NCI-H82 treated with DMSO at 0.1 percent for 48 hours (cell line): ENCODE measurements at regions not wholly inside any gene's neighbourhood (a gene's known extent, or its start where the extent isn't known, plus 50 kb on each side); places are given as distances from the start of the nearest gene placed in this dataset.

Source experiments
- DNase-seq: peaks from one replicate; lab custom pipeline; 2025; ENCODE audit not compliant: unreplicated experiment; lab: John Stamatoyannopoulos, UW

DNA sequence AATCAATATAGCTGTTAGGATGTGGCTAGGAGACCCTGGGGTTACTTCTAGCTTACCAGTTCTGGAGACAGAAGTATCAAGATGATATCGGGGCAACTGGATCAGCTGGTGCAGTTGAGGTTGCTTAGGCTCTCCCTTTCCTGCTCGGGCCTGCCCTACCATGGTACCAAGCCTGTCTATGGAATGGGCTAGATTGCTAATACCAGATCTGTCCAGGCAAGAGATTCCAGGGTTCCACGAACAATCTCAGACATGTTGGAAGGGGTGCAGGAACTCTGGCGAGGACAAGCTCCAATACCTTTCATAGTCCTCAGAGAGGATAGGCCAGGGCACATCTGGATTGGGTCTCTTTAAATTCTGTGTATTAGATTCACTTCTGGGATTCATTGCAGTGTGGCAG is 53.8 kb downstream of the ADM start:
- no peak for DNase-seq

DNA sequence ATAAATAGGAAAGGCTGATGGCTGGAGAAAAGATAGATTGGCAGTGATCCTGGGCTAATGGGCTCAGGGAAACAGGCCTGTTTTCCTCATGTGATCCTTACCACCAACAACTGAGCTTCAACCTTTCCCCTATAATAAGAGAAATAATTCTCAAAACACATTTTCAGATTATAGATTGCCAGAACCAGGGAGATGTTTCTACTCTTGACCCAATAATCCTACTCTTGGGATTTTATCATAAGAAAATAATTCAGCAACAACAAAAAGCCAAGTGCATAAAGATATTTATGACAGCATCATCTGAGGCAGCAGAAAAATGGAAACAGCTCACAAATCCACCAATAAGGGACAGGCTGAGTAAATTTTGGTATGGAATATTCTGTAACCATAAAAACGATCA is 54.3 kb downstream of the ADM start:
- DNase-seq, result no peak

DNA sequence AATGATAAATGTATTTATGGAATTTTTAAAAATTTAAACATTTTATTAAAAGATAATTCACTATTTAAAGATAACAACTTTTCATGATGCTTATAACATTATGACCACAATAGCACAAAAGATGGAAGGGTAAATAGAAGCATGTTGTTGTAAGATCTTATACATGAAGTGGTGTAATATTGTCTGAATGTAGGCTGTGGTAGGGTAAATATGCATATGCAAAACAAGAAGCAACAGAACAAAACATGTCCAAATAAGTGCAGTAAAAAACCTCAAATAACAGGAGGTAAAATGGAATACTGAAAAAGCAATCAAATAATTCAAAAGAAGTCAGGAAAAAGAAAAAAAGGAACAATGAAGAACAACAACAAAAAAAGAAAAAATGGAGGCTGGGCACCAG is 56.0 kb downstream of the ADM start:
- no peak for DNase-seq

GRCh38 chr11:10365045-10365444 is 60.2 kb downstream of the ADM start:
- DNase-seq, result no peak

DNA sequence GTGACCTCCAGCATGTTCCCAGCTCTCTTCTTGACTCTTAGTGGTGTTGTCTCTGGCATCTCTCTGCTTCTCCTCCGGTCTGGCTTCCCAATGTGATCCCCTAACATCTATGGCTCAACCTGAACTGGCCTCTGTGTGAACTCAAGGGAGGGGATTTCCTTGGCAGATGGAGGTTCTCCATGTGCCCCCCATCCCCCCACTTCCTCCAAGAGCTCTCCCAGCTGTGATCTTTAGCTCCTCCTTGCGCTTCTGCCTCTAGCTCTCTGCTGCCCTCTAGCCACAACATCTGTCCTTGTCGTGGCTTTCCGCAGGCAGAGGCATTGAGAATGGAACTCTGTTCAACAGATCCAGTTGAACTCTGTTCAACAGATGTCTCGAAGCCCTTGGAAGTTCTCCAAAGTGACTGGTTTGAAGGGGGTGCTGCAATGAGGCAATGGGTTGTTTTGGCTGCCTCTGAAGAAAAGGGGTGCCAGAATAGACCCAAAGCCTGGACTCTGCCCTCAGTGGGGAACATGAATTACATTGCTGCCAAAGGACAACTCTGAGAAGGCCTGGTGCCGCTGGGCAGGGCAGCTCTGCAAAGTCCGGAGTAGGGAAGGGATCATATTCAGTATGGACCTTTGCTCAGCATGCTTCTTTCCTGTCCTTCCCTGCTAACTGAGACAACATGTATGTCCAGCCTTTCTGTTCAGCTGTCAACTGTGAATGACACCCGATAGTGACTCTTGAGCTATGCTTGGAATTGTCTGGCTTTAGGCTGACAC is 61.9 kb downstream of the ADM start:
- peak; percentile 93 for DNase-seq

DNA sequence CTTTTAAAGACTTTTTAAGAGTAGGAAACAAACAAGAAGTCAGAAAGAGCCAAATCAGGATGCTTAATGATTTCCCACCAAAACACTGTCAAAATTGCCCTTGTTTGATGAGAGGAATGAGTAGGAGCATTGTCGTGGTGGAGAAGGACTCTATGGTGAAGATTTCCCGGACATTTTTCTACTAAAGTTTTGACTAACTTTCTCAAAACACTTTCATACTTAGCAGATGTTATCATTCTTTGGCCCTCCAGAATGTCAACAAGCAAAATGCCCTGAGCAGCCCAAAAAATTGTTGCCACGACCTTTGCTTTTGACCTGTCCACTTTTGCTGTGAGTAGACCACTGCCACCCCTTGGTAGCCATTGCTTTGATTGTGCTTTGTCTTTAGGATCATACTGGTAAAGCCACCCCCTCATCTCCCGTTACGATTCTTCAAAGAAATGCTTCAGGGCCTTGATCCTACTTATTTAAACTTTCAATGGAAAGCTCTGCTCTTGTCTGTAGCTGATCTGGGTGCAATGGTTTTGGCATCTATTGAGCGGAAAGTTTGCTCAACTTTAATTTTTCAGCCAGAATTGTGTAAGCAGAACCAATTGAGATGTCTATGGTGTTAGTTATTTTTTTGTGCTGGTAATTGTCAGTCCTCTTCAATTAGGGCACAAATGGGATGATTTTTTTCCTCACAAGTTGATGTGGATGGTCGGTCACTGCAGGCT is 67.2 kb downstream of the ADM start:
- DNase-seq, result no peak

GRCh38 chr11:10373340-10373739 is 68.5 kb downstream of the ADM start:
- DNase-seq, result no peak

DNA sequence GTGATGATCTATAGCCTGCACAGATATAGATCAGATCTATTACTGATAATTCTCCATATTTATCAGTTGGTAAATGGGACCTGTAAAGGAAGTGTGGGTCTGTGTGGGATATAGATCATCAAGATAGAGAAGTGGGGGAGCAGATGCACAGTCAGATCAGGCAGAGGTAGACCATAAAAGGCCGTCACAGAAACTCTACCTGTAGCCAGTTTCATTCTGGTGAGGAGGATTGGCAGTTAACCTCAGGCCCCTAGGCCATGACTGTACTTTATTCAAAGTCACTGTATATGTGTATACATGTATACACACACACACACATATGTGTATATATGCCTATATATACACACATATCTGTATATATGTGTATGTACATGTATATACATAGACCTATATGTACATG is 69.1 kb downstream of the ADM start:
- DNase-seq, result no peak

DNA sequence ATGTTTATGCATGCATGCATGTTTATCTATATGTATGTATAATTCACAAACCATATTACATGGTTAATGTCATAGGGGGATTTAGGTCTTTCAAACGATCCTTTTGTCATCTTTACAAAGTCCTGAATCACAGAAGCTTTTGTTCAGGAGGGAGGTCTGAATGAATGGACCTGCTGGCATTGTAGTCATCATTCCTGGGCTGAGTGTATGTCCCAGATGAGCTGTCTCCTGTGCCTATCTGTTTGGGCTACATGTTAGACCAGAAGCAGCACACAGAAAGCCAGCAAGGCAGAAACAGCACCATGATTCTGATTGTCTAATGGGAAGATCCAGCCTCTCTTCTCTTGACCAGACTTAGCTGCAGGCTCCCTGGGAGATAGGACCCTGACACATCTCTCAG is 69.5 kb downstream of the ADM start:
- DNase-seq, result no peak

GRCh38 chr11:10375280-10375971 is 70.6 kb downstream of the ADM start:
- DNase-seq, result no peak

GRCh38 chr11:10376061-10376460 is 71.2 kb downstream of the ADM start:
- no peak for DNase-seq

DNA sequence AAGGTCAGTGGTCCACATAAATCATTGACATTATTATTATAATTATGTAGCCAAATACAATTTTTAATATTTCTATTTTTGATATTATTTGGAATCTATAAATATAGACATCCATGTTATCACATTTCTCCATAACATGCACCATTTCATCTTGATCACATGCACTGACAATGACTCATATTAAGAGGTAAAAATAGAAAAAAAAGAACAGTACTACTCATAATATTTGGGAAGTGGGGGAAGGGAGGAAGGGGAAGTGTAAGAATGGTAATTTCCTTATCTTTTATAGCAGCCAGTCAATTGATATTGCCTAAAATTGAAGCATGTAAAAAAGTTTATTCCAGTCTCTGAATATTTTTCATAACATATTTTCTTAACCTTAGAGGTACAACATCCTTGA is 72.3 kb downstream of the ADM start:
- no peak for DNase-seq

GRCh38 chr11:10378362-10378761 is 73.5 kb downstream of the ADM start:
- no peak for DNase-seq

DNA sequence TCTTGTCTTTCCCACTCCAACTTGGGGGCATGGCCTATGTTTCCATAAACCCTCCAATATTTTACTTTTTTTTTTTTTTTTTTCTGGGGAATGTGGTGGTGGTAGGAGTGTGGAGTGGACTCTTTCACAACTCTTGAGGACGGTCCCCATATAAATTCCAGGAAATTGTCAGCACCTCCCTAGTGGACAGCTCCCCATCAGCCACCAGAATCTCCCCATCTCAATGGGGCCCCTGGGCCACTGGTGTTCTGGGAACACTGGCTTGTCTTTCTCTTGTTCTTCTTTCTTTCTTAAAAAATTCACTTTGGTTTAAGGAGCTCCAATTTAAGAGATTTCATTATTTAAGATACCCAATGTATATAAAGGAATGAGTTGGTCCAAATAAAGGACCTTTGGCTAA is 74.1 kb downstream of the ADM start:
- no peak for DNase-seq

GRCh38 chr11:10379426-10379825 is 74.6 kb downstream of the ADM start:
- no peak for DNase-seq

- DNase-seq, result no peak
Measured at GRCh38 chr11:10379871-10380568, 75.0 kb upstream of the AMPD3 start.

DNA sequence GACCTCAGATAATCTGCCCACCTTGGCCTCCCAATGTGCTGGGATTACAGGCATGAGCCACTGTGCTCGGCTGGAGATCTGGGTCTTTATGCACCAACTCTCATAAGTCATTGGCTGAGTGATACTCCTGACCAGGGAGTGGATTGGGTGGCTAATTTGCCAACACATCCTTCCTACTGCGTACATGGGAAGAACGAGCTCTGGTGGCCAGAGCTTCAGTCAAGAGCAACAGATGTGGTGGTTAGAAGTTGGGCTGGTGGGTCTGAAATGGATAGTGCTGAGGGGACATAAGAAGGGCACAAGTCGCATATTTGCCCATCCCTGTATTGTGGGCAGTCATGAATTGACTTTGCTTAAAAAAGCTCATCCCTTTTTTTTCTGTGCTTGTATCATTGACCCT is 74.1 kb upstream of the AMPD3 start:
- no peak for DNase-seq

DNA sequence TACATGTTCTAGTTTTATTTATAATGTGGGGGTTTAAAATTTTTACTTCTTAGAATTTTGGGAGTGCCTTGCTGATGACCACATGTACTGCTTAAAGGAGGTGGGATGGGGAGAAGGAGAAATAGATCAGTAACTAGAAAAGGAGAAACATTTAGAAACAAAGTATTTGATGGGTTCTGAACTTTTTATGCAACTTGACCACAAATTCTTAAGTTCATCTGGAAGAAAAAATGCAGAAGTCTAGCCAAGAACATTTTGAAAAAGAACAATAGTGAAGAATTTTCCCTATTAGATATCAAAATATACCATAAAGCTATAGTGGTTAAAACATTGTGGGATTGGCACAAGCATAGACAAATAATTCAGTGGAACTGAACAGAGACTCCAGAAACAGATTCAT is 73.3 kb upstream of the AMPD3 start:
- DNase-seq, result no peak

- DNase-seq, result no peak
Measured at GRCh38 chr11:10382518-10382917, 72.5 kb upstream of the AMPD3 start.

GRCh38 chr11:10385696-10386095 is 69.4 kb upstream of the AMPD3 start:
- no peak for DNase-seq

DNA sequence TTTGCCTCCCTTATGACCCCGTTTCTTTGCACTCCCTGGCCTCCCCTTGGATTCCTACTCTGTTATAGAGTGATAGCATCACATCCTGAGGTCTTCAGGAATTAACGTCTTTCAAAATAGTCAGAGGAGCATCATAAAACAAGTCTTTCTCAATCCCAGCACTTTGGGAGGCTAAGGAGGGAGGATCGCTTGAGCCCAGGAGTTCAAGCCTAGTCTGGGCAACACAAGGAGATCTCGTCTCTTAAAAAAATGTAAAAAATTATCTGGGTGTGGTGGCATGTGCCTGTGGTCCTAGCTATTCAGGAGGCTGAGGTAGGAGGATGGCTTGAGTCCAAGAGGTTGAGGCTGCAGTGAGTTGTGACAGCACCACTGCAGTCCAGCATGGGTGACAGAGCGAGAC is 68.7 kb upstream of the AMPD3 start:
- no peak for DNase-seq

- no peak for DNase-seq
Measured at GRCh38 chr11:10386861-10387205, 68.2 kb upstream of the AMPD3 start.
